ENCODE measurements at regions not wholly inside any gene's neighbourhood (a gene's known extent, or its start where the extent isn't known, plus 50 kb on each side); places are given as distances from the start of the nearest gene placed in this dataset.

GRCh38 chr6:134443009-134443408 lies 125.1 kb upstream of the SGK1 start:
- no peak for TF ChIP-seq EZH2 (IDR thresholded peaks at IDR 0.05; ENCODE audit: insufficient read depth, poor library complexity, severe bottlenecking)
- no peak for TF ChIP-seq EZH2phosphoT487 (IDR thresholded peaks at IDR 0.05; ENCODE audit: insufficient read depth, low read depth)
